ENCODE measurements at regions not wholly inside any gene's neighbourhood (a gene's known extent, or its start where the extent isn't known, plus 50 kb on each side); places are given as distances from the start of the nearest gene placed in this dataset.
"Not testable (repeated sequence)": the region's sequence is repeated elsewhere in the genome, so short reads cannot be mapped to it uniquely, and the experiment has no call there.

DNA sequence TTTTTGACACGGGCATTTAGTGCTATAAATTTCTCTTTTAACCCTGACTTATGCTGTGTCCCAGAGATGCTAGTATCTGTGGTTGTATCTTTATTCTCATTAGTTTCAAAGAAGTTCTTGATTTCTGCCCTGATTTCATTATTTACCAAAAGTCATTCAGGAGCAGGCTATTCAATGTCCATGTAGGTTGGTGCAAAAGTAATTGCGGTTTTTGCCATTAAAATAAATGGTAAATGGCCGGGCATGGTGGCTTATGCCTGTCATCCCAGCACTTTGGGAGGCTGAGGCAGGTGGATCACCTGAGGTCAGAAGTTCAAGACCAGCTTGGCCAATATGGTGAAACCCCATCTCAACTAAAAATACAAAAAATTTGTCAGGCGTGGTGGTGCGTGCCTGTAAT, 1097.4 kb upstream of the SLIT2 start:
- DNase-seq (ENCODE audit: low spot score): not testable (repeated sequence)

DNA sequence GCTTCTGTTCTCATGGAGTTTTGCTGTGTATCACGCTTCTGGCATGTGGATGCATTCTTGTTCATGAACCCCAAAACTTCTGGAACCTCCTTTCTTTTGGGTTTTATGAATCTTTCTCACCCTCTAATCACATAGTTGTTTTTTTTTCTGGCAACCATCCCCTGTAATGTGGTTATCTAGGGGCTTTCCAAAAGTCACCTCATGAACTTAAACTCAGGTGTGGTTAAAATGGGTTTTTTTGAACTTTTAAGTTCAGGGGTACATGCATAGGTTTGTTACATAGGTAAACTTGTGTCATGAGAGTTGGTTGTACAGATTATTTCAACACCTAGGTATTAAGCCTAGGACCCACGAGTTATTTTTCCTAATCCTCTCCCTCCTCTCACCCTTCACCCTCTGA, 1099.4 kb upstream of the SLIT2 start:
- DNase-seq (ENCODE audit: low spot score): no peak

DNA sequence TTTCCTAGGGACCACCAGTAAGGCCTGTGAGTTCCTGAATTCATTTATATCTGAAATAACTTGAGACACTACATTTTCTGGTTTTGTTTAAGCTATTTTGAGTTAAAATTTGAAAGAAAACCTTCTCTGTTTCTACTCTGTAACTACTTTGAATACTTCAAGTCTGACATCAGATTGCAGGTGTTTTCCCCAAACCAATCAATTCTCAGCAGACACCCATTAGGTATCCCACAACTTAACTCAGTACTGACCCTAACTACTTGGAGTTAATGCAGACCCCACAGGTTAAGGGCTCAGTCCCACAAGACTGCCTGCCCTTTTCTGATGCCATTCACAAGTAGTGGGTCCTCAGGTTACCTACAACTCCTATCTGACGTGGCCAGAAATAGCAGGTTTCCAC, 1100.0 kb upstream of the SLIT2 start:
- no peak for DNase-seq (ENCODE audit: low spot score)

DNA sequence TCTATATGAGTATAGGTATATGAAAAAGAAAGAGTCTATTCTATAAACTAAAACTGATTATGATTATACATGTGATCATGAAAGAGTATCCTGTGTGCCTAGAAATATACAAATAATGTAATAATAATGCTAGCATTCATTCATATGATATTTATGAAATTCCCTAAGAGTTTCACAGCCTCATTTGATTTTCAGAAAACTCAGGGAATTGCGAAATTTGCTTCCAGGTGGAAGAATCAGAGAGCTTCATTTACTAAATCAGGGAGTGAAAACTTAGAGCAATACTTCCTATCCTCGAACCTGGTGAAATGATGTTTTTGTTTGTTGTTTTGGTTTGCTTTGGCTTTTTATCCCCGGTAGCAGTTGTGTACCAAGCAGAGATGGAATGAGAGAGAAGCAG, 1105.7 kb upstream of the SLIT2 start:
- DNase-seq (ENCODE audit: low spot score): no peak

DNA sequence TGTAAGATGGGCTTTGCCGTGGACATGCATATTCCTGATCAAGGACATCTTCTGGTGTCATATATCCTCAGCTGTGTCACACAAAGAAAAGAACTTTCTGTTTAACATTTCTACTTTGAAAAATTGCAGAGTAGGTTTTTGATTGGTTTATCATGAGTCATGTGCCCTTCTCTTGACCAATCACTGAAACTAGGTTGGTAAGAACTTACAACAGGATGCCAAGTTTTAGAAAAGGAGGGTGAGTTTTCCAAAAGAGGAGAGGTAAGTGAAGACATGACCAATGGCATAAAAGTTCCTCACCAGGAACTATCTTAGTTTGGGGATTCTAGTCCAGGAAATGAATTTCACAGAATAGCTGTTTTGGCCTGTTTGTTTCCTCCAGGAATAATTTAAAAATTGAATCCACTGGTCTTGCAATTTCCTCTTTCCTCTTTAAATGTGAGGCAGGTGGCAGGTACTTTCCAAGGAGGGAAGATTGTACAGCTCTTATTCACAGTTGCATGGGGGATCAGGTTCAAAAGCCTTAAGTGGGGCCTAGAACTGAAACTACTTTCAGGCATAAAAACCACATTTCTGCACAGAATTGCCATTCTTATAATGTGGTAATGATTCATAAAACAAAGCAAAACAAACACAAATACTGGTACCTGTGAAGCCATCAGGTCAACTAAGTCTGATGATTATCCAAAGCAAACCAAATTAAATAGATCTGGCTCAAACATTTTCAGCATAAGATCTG, 1114.5 kb upstream of the LCORL start:
- DNase-seq (ENCODE audit: low spot score): no peak

DNA sequence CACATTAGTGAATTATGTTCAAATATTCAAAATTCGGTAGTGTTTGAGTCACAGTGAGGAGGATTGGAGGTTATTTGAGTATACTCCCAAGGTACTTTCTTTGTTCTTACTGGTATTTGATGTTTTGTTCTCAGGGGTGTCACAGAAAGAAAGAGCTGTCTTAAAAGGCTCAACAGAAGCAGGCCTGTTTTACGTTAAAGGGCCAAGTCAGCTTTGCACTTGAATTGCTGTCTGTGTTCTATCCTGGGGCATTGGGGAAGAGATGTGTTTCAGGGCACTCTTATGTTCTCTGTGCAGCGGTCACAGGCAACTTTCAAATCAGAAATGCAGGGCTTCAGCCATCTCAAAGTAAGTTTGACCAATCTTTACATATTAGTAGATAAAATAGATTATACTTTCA, 1113.1 kb upstream of the LCORL start:
- no peak for DNase-seq (ENCODE audit: low spot score)

DNA sequence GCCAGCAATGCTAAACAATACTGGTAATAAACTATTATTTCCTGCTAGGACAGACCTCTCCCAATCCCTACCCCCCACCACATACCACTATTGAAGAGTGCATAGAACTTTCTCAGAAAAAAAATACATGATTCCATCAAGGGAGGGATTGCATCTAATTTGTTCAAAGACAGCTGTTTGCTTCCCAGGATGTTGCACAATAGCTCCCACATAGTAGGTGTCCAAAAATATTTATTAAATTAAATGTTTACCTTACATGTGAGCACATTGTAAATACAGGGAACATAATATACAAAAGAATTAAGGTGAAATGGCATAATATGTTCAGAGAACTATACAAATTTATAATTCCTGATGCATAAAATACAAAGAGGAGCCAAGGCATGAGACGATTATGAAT, 1111.8 kb upstream of the LCORL start:
- DNase-seq (ENCODE audit: low spot score): no peak

DNA sequence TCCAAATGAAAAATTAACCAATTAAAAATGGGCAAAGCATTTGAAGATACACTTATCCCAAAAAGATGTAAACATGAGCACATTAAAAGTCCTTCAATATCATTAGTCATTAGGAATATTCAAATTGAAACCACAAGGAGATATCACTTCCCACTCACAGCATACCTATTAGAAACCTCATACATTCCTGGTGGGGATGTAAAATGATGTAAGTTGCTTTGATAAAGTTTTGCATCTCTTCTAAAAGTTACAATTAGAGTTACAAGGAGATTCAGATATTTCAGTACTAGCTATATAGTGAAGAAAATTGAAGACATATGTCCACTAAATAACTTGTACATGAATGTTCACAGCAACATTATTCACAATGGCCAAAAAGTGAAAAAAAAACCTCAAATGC, 1109.3 kb upstream of the LCORL start:
- DNase-seq (ENCODE audit: low spot score): no peak

DNA sequence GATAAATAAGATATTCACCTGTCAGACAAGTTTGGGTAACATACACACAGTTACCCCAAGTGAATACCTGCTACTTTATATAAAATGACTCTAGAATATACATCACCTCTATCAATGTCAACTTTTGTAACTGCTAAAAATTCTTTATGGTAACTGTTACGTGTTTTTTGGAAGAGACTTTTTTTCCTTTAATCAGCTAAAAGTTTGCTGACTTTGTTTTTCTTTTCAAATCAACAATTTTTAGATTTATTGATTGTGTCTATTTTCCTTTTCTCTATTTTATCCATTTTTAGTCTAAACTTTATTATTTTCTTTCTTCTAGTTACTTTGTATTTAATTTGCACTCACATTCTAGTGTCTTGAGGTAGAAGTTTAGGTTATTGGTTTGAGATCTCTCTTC, 1106.6 kb upstream of the LCORL start:
- DNase-seq (ENCODE audit: low spot score): no peak

DNA sequence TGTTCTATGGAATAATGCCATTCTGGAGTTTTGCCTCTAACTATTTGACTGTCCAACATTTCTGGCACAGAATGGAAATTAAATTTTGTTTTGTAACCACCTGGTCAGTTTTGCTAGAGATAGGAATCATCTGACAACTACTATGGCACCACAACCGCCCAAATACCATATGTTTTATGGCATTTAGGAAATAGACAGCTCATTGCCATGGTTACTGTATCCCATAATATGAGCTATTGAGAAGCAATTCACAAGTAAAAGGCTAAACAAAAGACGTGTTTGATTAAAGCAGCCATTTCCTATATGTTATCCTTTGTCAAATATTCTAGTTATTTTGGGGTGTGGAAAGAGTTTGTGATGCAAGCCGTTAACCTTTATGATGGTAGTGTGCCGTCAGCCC, 1105.3 kb upstream of the LCORL start:
- DNase-seq (ENCODE audit: low spot score): no peak

DNA sequence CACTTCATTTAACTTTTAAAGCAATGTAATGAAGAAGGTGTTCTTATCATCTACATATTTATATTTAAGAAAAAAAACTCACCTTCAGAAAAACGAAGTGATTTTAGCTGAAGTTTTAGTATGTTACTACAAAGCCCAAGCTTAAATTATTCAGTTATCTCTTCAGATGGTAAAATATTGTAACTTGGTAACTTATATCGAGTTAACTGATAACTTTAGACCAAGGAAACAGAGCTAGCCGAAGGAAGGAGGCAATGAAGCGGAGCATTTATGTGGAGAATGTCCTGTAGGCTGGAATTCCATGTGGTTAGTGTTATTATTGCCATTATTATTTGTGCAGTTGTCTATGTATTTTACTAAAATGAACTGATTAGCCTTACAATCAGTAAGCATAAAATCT, 1102.1 kb upstream of the LCORL start:
- no peak for DNase-seq (ENCODE audit: low spot score)

DNA sequence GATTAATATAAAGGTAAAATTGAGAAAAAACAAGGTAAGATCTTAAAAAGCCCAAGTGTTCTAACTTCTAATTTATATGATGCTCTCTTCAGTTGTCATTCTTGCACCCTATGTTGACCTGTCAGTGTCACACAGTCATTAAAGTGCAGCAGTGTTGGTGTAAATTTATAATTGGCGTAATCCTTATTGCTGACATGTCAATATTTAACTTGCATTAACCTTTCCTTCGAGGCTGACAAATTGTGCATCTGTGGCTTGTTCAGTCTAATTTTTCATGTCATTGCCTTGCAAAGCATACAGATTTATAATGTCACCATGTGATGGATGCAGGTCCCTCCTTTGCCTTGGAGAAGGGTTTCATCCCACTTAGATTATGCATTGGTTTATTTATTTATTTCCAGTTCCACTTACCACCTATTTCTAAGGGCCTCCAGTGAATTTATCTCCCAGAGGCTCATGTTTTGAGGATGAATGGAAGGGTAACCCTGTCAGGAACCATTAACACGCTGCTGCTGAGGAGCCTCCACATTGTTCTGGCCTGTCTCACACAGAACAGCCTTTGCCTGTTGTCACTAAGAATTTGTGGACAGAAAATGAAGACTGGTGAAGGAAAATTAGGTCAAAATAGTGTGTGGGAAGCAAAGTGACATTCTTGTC, 1098.5 kb upstream of the LCORL start:
- DNase-seq (ENCODE audit: low spot score): no peak

DNA sequence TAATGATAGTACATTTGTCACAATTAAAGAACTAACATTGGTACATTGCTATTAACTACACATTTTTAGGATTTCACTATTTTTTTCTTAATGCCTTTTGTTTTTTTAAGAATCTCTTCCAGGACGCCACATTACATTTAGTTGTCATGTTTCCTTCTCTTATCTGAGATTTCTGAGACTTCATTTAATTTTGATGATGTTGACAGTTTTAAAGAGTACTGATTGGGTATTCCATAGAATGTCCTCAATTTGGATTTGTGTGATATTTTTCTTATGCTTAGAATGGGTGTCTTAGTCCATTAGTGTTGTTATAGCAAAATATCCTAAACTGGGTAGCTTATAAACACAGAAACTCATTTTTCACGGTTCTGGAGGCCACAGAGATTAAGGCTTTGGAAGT, 1095.5 kb upstream of the LCORL start:
- DNase-seq (ENCODE audit: low spot score): no peak

DNA sequence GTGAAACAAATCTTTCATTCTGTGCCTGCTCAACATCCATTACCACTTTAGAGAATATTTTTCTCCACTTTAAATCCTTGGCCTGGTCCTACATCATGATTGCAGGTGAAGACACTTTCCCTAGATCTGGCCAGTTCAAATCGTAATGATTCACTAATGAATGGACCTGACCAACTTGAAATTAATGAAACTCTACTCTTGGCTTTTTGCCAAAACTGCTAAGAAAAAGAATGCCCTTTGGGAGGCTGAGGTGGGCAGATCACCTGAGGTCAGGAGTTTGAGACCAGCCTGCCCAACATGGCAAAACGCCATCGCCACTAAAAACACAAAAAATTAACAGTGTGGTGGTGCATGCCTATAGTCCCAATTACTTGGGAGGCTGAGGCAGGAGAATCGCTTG, 1082.6 kb upstream of the LCORL start:
- no peak for DNase-seq (ENCODE audit: low spot score)

DNA sequence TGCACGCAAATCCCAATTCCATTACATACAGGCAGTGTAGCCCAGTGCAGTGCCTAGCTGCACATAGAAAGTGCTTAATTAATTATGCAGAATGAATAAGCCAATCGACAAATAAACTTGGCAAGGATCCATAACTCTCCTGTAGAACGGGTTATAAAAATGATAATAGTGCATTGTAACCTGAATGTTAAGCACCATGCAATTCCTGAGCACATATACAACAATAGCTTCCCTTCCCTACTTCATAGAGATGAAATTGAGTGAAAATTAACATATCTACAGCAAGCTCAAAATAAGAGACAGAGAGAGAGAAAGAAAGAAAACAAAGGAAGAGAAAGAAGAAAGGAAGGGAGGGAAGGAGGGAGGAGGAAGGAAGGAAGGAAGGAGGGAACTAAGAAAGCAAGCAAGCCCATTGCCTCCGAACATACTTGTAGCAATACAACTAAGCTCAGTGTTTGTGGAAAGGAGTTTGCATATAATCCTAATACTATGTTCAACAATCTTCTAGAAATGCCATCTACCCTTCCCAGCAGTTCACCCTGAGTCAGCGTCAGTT, 1074.0 kb upstream of the LCORL start:
- DNase-seq (ENCODE audit: low spot score): no peak

DNA sequence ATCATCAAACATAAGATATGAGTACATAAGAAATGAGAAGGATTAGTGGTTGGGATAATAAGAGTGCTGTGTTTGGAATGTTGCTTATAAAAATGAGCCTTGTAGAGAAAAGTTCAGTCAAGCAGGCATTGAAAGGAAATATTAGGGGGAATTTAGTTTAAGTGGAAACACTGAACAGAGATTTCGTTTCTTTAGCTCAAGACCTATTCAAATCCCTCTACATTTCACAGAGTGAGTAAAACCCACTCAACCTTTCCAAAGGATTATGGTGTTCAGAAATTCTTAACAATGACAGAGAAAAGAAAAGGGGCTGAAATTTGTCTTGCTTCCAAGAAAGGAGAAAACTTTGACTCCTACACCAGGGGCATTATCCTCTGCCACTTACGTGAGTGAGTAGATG, 1072.4 kb upstream of the LCORL start:
- DNase-seq (ENCODE audit: low spot score): no peak

DNA sequence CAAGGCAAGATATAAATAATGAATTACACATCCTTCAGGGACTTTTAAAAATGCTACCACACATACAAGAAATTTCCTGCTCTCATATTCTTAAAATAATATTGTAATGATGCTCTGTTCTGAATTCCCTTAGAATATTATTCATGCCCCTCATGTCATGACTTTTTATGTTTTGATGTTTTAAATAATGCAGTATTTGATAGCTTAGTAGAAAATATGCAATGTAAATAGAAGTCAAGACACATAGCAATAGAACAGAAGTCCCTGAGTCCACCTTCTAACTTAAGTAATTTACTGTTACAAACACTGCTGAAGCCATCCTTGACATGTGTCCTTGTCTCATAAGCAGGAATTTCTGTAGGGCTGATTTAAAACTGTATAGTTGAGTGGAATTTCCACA, 1071.2 kb upstream of the LCORL start:
- DNase-seq (ENCODE audit: low spot score): no peak

DNA sequence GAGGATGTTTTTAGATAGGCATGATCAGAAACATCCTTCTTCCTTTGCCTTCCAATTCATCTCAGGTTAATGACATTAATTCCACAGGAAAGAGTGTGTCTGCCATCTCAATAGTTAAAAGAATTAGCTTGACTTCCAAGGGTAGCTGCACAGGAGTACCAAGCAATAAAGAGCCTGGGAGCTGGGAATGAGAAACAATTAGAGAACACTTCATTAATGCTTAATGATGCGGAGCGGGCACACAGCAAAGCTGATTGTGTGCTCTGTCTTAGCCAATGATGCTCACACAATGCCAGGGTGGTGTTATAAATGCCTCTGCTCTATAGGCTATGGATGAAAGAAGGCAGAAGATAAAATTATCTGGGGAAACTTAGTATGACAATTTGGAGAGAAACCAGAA, 1052.5 kb upstream of the LCORL start:
- DNase-seq (ENCODE audit: low spot score): no peak

DNA sequence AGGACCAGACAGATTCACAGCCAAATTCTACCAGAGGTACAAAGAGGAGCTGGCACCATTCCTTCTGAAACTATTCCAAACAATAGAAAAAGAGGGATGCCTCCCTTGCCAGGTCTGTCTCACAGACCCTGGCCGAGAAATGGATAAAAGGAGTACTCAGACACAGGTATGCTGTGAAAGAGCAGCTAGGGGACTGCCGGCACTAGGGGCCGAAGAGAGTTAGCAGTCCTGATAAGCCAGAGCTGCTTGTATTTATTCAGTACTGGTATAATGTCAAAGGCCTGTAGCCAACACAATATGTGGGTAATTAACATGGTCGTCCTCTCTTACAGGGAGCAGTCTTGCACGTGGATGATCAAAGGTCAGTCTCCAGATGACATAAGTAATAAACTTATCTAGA, 1042.1 kb upstream of the LCORL start:
- DNase-seq (ENCODE audit: low spot score): no peak

DNA sequence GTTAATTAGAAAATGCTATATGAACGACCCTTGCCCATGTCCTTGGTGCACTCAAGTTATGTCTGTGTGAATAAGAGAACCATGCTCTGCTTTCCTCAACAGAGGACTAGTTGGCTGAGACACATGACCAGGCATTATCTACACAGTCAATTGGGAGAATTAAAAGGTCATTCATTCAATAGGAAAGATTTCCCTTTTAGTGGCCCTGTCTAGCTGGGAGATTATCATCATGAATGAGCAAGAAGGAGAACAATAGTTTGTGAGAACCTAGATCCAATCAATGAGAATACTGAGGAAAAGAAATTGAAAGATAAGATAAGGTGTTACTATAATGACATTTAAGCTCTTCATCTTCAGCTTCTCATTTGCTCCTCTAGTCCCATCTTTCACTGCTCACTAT, 1033.4 kb upstream of the LCORL start:
- DNase-seq (ENCODE audit: low spot score): no peak

DNA sequence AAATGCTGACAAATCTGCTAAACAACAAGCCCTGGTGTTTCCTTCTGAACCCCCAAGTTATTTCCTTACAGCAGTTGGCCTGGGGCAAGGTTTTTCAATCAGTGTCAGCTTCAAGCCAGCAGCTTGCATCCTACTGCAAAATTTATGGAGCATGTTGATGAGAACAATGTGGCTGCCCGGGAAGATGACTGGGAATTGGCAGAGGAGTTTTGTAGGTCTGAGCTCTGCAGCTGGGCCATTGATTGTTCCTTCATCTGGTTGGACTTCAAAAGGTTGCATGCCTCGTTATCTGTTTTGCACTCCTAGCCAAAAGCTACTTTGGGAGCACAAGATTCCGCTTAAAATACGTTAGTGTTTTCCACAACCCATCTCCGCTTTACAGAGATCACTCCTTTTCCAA, 1030.3 kb upstream of the LCORL start:
- DNase-seq (ENCODE audit: low spot score): no peak

DNA sequence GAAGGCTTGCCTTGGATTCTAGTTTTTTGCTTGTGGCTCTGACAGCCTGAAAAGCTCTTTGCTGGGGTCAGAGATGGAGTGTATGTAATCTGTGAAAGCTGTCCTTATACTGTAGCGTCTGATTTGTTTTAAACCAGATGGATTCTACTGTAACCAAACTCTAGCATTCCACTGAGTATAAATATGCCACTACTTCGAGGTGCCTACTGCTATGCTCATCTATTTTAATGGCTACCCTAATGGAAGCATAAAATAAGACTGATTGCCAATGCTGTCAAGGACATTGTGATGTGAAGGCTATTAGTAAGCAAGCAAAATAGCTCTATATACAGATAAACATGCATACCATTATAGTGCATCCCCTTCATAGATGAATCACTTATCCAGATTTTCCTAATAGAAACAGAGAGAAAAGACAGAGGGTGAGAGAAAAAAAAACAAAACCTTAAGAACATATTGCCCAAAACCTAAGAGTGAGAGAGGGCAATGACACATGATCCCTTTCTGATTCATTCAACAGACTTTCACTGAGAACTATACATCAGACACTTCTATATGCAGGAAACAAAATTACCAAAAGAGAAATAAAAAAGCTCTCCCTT, 1025.8 kb upstream of the LCORL start:
- no peak for DNase-seq (ENCODE audit: low spot score)

DNA sequence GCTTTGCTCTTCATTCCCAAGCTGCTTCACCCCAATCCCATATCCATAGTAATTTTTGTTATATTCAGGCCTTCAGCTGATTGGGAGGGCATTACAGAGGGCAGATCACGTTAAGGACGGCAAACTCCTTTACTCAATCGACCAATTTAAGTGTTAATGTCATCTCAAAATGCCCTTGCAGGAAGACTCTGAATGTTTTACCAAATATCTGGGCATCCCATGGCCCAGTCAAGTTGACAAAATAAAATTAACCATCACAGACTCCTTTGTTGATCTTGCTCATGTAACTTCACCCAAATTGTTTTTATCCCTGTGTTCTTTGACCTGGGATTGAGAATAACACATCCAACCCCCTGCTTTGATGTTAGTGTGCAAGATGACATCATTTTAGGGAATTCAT, 1018.3 kb upstream of the LCORL start:
- DNase-seq (ENCODE audit: low spot score): no peak
